MCF 10A (cell line): ENCODE measurements at regions not wholly inside any gene's neighbourhood (a gene's known extent, or its start where the extent isn't known, plus 50 kb on each side); places are given as distances from the start of the nearest gene placed in this dataset.

Experiments
- BruUV-seq: library from RNA; stranded (reverse); fragments of 400-500 nt; replicated peaks from 2 replicates; lab custom pipeline; 2021; lab: Mats Ljungman, UMichigan
- CTCF ChIA-PET: fragments of 300-600 bp; sonication (Branson Sonifier 250); formaldehyde crosslinking; extraction: SDS; loops from one replicate; lab custom pipeline; 2021; ENCODE audit warnings: antibody characterized with exemption, inconsistent platforms; lab: Yijun Ruan, JAX
- POLR2A ChIA-PET: fragments of 300-600, 350-650 bp; sonication (Branson Sonifier 250); formaldehyde crosslinking; extraction: SDS; loops from one replicate; lab custom pipeline; 2020; ENCODE audit warnings: antibody characterized with exemption, inconsistent platforms; lab: Yijun Ruan, JAX
- DNase-seq: peaks from one replicate; pipeline ENCODE4 v3.0.0-alpha.2; 2018; ENCODE audit not compliant: unreplicated experiment
- H3K27ac Mint-ChIP-seq: one replicate; pipeline ENCODE4 v1.8.0; 2022; ENCODE audit warnings: mild to moderate bottlenecking, low read depth, mixed read lengths; ENCODE audit not compliant: unreplicated experiment
- H3K27me3 Mint-ChIP-seq: one replicate; pipeline ENCODE4 v1.8.0; 2022; ENCODE audit warnings: mixed read lengths; ENCODE audit not compliant: insufficient read depth, unreplicated experiment
- H3K36me3 Mint-ChIP-seq: one replicate; pipeline ENCODE4 v1.8.0; 2022; ENCODE audit warnings: mild to moderate bottlenecking, moderate library complexity, mixed read lengths; ENCODE audit not compliant: insufficient read depth, unreplicated experiment
- H3K4me1 Mint-ChIP-seq: one replicate; pipeline ENCODE4 v1.8.0; 2022; ENCODE audit warnings: mixed read lengths; ENCODE audit not compliant: insufficient read depth, unreplicated experiment
- H3K4me3 Mint-ChIP-seq: one replicate; pipeline ENCODE4 v1.8.0; 2022; ENCODE audit warnings: mild to moderate bottlenecking, moderate library complexity, mixed read lengths; ENCODE audit not compliant: unreplicated experiment
- H3K9me3 Mint-ChIP-seq: one replicate; pipeline ENCODE4 v1.8.0; 2022; ENCODE audit warnings: mixed read lengths; ENCODE audit not compliant: unreplicated experiment
- CTCF ChIP-seq: fragments of 200-600 bp; IDR thresholded peaks from one replicate; pipeline ENCODE4 v1.8.0; 2022; ENCODE audit warnings: antibody characterized with exemption, mild to moderate bottlenecking; ENCODE audit not compliant: unreplicated experiment
- intact Hi-C: fragments of 100-400 bp; cut with micrococcal nuclease; formaldehyde crosslinking; loops from 2 replicates; pipeline ENCODE4 v1.14.1; 2022

DNA sequence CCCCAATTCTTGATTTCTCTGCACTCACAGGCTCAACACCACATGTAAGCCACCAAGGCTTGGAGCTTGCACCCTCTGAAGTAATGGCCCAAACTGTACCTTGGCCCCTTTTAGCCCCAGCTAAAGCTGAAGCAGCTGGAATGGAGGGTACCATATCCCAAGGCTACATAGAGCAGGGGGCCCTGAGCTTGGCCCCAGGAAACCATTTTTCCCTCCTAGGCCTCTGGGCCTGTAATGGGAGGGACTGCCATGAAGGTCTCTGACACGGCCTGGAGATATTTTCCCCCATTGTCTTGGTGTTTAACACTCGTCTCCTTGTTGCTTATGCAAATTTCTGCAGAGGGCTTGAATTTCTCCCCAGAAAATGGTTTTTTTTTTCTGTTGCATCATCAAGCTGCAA, 69.7 kb downstream of the SKA1 start:
- Mint-ChIP-seq H3K9me3 (peaks cover 11% of the 10 kb centered on the region), H3K27me3 (no peaks in the 10 kb centered on the region), H3K4me1 (no peaks in the 10 kb centered on the region), H3K36me3 (no peaks in the 10 kb centered on the region), H3K27ac (no peak overlapping the region), H3K4me3 (no peak overlapping the region)
- POLR2A ChIA-PET = no interaction called here
- no peak for TF ChIP-seq CTCF
- CTCF ChIA-PET = interaction anchor here (0.6 to 1.7 kb wide), 2 partner anchors 15 to 88 kb away, joined by 3 to 10 read pairs; no protein-coding TSS in a partner anchor
- intact Hi-C loops = no loop called here
- no peak for DNase-seq
- BruUV-seq = no TSS peak

- intact Hi-C loops = no loop called here
- H3K9me3 Mint-ChIP-seq = peaks cover 11% of the 10 kb centered on the region
- POLR2A ChIA-PET = no interaction called here
Observed at GRCh38 chr18:50446629-50447028, 71.8 kb downstream of the SKA1 start.

DNA sequence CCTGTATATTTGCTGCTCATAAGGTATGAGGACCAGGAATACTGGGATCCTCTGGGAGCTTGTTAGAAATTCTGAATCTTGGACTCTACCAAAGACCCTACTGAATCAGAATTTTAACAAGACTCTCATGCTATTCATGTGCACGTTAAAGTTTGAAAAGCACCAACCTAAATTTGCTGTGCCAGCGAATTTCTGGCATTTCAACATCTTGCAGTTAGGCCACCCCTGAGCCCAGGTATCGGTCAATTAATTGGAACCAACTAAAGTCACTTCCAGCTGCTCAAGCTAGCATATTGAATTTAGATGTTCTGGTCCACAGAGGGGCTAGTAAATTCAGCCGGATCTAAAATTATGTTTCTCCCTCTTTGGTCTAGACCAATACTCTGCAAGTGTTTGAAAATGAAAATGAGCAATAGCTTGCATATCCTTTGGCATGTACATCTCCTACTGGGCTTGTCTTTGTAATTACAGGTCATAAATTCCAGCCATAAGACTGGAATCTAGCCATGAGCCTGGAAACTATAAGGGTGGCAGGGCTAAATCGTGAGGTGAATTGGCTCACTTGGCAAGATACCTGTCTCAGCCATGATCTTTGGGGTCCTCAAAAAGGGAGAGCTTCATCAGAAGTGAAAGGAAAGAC, 72.4 kb downstream of the SKA1 start:
- POLR2A ChIA-PET = no interaction called here
- Mint-ChIP-seq H3K27ac (no peak overlapping the region), H3K4me3 (no peak overlapping the region), H3K27me3 (no peaks in the 10 kb centered on the region), H3K9me3 (peaks cover 11% of the 10 kb centered on the region), H3K36me3 (peaks cover 4% of the 10 kb centered on the region), H3K4me1 (no peaks in the 10 kb centered on the region)
- no peak for DNase-seq
- intact Hi-C loops = no loop called here
- CTCF ChIA-PET = interaction anchor here (0.6 to 1.7 kb wide), 3 partner anchors 18 to 581 kb away, joined by 3 to 9 read pairs (median 3); no protein-coding TSS in a partner anchor
- no TSS peak for BruUV-seq
- TF ChIP-seq CTCF = no peak

More at GRCh38 chr18:50446629-50447028, 71.8 kb downstream of the SKA1 start:
- DNase-seq = no peak
- Mint-ChIP-seq H3K27ac (no peak overlapping the region), H3K4me1 (no peaks in the 10 kb centered on the region), H3K4me3 (no peak overlapping the region), H3K27me3 (no peaks in the 10 kb centered on the region), H3K36me3 (peaks cover 4% of the 10 kb centered on the region)
- CTCF ChIA-PET = interaction anchor here (1.7 kb wide), 1 partner anchor 17 kb away, joined by 9 read pairs; no protein-coding TSS in a partner anchor
- no TSS peak for BruUV-seq
- TF ChIP-seq CTCF = no peak

DNA sequence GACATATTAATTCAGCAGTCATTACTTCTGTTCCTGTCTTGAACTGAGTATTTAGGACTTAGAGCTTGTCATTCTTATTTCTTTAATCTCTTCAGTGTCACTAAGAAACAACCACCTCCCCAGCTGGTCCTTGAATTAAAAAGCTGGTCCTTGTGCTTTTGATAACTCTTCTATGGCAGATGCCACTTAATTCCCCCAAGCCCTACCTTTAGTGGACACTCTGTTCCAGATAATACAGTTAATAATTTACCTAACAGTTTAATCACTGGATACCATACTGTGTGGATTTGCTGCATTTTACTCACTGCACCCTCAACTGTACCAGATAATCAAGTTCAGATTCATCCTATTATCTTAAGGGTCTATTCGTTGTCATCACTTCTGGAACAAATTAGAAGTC, 73.1 kb downstream of the SKA1 start:
- H3K27me3 Mint-ChIP-seq = no peaks in the 10 kb centered on the region
- peaks cover 5% of the 10 kb centered on the region for H3K4me1 Mint-ChIP-seq
- peaks cover 4% of the 10 kb centered on the region for H3K36me3 Mint-ChIP-seq
- H3K4me3 Mint-ChIP-seq = no peak overlapping the region
- BruUV-seq = no TSS peak
- no peak for TF ChIP-seq CTCF
- no peak overlapping the region for H3K27ac Mint-ChIP-seq
- ChIA-PET POLR2A (no interaction called here), CTCF (interaction anchor here (0.6 to 1.7 kb wide), 3 partner anchors 19 to 582 kb away, joined by 3 to 9 read pairs (median 3); no protein-coding TSS in a partner anchor)
- H3K9me3 Mint-ChIP-seq = peaks cover 11% of the 10 kb centered on the region
- no peak for DNase-seq
- intact Hi-C loops = no loop called here
